Left renal cortex interstitium (tissue), 4 donors: ENCODE measurements at regions not wholly inside any gene's neighbourhood (a gene's known extent, or its start where the extent isn't known, plus 50 kb on each side); places are given as distances from the start of the nearest gene placed in this dataset.

Experiments
- DNase-seq, 4 donors: peaks; one replicate each; pipeline ENCODE4 v3.0.0-alpha.2; 2013; ENCODE audit warnings: low read depth in 4 of 4, low spot score in 2 of 4, missing footprints in 1 of 4

- DNase-seq, result no peak
Measured at GRCh38 chr2:100757621-100758394, 62.1 kb upstream of the NPAS2 start.

DNA sequence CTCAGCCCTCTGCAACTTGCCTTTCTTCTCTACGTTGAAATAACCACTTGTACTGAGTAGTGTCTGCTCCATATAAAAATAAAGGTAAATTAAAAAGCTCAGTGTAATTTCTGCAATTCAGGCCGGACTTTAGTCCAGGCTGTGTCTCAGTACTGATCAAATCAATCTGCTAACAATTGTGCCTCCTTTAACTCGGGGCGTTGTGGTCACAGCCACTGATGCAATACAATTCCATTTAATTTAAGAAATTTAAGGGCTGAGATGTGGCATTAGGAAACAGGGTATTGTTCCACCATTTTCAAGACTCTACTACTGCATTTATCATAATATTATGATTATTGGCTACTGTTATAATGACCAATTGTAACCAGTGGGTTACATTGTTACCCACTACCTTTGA is 60.0 kb upstream of the NPAS2 start:
- DNase-seq, result no peak

GRCh38 chr2:100761365-100761764 is 58.6 kb upstream of the NPAS2 start:
- DNase-seq, result no peak

DNA sequence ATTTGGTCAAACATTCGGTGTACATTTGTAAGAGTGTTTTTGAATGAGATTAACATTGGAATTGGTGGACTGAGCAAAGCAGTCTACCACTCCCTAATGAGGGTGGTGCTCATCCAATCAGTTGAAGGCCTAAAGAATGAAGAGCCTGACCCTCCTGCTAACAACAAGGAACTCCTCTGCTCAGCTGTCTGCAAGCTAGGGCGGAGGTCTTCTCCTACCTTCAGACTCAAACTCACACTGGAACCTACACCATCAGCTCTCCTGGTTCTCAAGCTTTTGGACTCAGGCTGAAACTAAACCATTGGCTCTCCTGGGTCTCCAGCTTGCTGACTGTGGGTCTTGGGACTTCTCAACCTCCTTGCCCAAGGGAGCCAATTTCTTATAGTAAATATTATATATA is 55.5 kb upstream of the NPAS2 start:
- DNase-seq, result no peak

DNA sequence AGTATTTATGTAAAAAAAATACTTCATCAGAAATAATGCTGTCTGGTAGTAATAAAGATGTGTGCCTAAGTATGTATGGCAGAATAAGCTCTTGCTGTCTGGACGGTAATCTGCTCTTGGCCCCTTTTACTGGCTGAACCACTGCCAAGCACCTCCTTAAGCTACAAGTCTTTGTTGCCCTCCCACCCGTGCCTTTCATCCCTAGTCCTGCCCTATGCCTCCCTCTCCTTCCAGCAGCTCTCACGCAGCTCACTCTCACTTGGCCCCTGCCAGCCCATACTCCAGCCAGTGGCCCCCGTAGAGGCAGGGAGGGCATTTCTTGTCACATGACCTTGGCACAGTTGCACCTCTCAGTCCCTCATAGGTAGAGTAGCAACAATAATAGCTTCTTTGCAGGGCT is 54.5 kb upstream of the NPAS2 start:
- no peak for DNase-seq

GRCh38 chr2:100766256-100766655 is 53.7 kb upstream of the NPAS2 start:
- no peak for DNase-seq

- DNase-seq, result no peak
Measured at GRCh38 chr2:100766806-100767205, 53.1 kb upstream of the NPAS2 start.

GRCh38 chr2:100767224-100767653 is 52.7 kb upstream of the NPAS2 start:
- no peak for DNase-seq

- DNase-seq, result no peak
Measured at GRCh38 chr2:100767810-100768806, 51.8 kb upstream of the NPAS2 start.
